ENCODE measurements at regions not wholly inside any gene's neighbourhood (a gene's known extent, or its start where the extent isn't known, plus 50 kb on each side); places are given as distances from the start of the nearest gene placed in this dataset.

- ChIA-PET SMC1A (ENCODE audit: uncharacterized antibody, unreplicated experiment) (no interaction called here), CTCF (no interaction called here), POLR2A (no interaction called here), RAD21 (ENCODE audit: unreplicated experiment) (interaction anchor here (1.0 kb wide), 1 partner anchor 38 kb away, joined by 3 read pairs; no protein-coding TSS in a partner anchor)
- Histone ChIP-seq H3K27ac (ENCODE audit: control insufficient read depth, insufficient read depth) (no peak overlapping the region), H3K4me3 (no peak overlapping the region), H2AFZ (ENCODE audit: control insufficient read depth, low read depth, low read length) (no peak overlapping the region), H3K36me3 (ENCODE audit: control insufficient read depth in 2 of 2, insufficient read depth in 2 of 2, low read length in 1 of 2) (no peaks in the 10 kb centered on the region), H3K4me2 (ENCODE audit: control insufficient read depth, insufficient read depth) (no peak overlapping the region), H3K9me3 (replicated peaks; ENCODE audit: control insufficient read depth, insufficient read depth, low read length) (no peaks in the 10 kb centered on the region), H3K4me1 (ENCODE audit: control insufficient read depth, insufficient read depth, low read length) (no peaks in the 10 kb centered on the region), H3K79me2 (ENCODE audit: control insufficient read depth, insufficient read depth, low read length) (no peaks in the 10 kb centered on the region), H4K20me1 (ENCODE audit: control insufficient read depth, insufficient read depth) (no peaks in the 10 kb centered on the region), H3K27me3 (replicated peaks in 1 of 2; ENCODE audit: control insufficient read depth in 2 of 2, insufficient read depth in 2 of 2, low read length in 1 of 2) (no peaks in the 10 kb centered on the region), H3K9ac (ENCODE audit: control insufficient read depth, insufficient read depth, low read length) (no peak overlapping the region)
- WGBS (ENCODE audit: insufficient coverage, insufficient replicate concordance, low lambda C conversion rate, missing lambda C conversion rate): 0% methylated on average over 1 of the region's 1 CpG
- in situ Hi-C loops (cut with MboI): no loop called here
- intact Hi-C loops (cut with micrococcal nuclease; ENCODE audit: unreplicated experiment): no loop called here
- DNase-seq (ENCODE audit: low read depth, low spot score) (no peak), ATAC-seq (no peak), FAIRE-seq (no peak)
- BruUV-seq (replicated peaks): no TSS peak
- TF ChIP-seq ATF3 (IDR thresholded peaks at IDR 0.05; ENCODE audit: borderline replicate concordance, extremely low read depth, low read depth, low read length): no peak
Observed at GRCh38 chr4:62262676-62263075, 1062.5 kb downstream of the ADGRL3 start.

GRCh38 chr4:62260254-62260653, 1060.1 kb downstream of the ADGRL3 start:
- Histone ChIP-seq H3K4me3 (no peak overlapping the region), H4K20me1 (ENCODE audit: control insufficient read depth, insufficient read depth) (no peaks in the 10 kb centered on the region), H2AFZ (ENCODE audit: control insufficient read depth, low read depth, low read length) (no peak overlapping the region), H3K79me2 (ENCODE audit: control insufficient read depth, insufficient read depth, low read length) (no peaks in the 10 kb centered on the region), H3K9ac (ENCODE audit: control insufficient read depth, insufficient read depth, low read length) (no peak overlapping the region), H3K9me3 (replicated peaks; ENCODE audit: control insufficient read depth, insufficient read depth, low read length) (no peaks in the 10 kb centered on the region), H3K27ac (ENCODE audit: control insufficient read depth, insufficient read depth) (no peak overlapping the region), H3K27me3 (replicated peaks in 1 of 2; ENCODE audit: control insufficient read depth in 2 of 2, insufficient read depth in 2 of 2, low read length in 1 of 2) (no peaks in the 10 kb centered on the region), H3K36me3 (ENCODE audit: control insufficient read depth in 2 of 2, insufficient read depth in 2 of 2, low read length in 1 of 2) (no peaks in the 10 kb centered on the region), H3K4me1 (ENCODE audit: control insufficient read depth, insufficient read depth, low read length) (no peaks in the 10 kb centered on the region), H3K4me2 (ENCODE audit: control insufficient read depth, insufficient read depth) (no peak overlapping the region)
- ChIA-PET POLR2A (no interaction called here), RAD21 (ENCODE audit: unreplicated experiment) (no interaction called here), CTCF (no interaction called here), SMC1A (ENCODE audit: uncharacterized antibody, unreplicated experiment) (no interaction called here)
- 31% methylated on average over 3 of the region's 3 CpGs for WGBS (ENCODE audit: insufficient coverage, insufficient replicate concordance, low lambda C conversion rate, missing lambda C conversion rate)
- no peak for FAIRE-seq
- no TSS peak for BruUV-seq (replicated peaks)
- ATAC-seq: no peak
- DNase-seq (ENCODE audit: low read depth, low spot score): no peak
- in situ Hi-C loops (cut with MboI): no loop called here
- intact Hi-C loops (cut with micrococcal nuclease; ENCODE audit: unreplicated experiment): no loop called here
- TF ChIP-seq MYB (IDR thresholded peaks at IDR 0.05; ENCODE audit: borderline replicate concordance, low read depth, low read length) (no peak), JUND (IDR thresholded peaks at IDR 0.05; ENCODE audit: low read depth, low read length) (no peak), ZSCAN29 (IDR thresholded peaks at IDR 0.05) (no peak), NKRF (conservative IDR thresholded peaks at IDR 0.05) (no peak), NRF1 (conservative IDR thresholded peaks at IDR 0.05; ENCODE audit: low read depth, low read length) (no peak), PBX3 (IDR thresholded peaks at IDR 0.05; ENCODE audit: insufficient replicate concordance, low read depth, low read length) (no peak), ATF7 (IDR thresholded peaks at IDR 0.05; ENCODE audit: low read depth) (no peak), ZBTB4 (CRISPR knock-in tag; IDR thresholded peaks at IDR 0.05) (no peak), ASH2L (IDR thresholded peaks at IDR 0.05; ENCODE audit: borderline replicate concordance, low read depth) (no peak), ZNF622 (IDR thresholded peaks at IDR 0.05) (no peak), CHD4 (IDR thresholded peaks at IDR 0.05) (no peak)

Measured in GM12878 (cell line).